HCT116 (cell line): ENCODE measurements at regions not wholly inside any gene's neighbourhood (a gene's known extent, or its start where the extent isn't known, plus 50 kb on each side); places are given as distances from the start of the nearest gene placed in this dataset.

Source experiments
- ATAC-seq: fragments of 200-7000 bp; cut with Tn5 transposase; 2 replicates; pipeline ENCODE4 v1.9.1; 2020; ENCODE audit warnings: mild to moderate bottlenecking, moderate library complexity
- BruUV-seq: library from RNA; stranded (reverse); fragments of 400-500 nt; replicated peaks from 2 replicates; lab custom pipeline; 2021; lab: Mats Ljungman, UMichigan
- CTCF ChIA-PET: fragments of 300-600 bp; sonication (Branson Sonifier 250); formaldehyde crosslinking; loops from one replicate; lab custom pipeline; 2021; ENCODE audit warnings: antibody characterized with exemption; lab: Charles Lee
- POLR2A ChIA-PET: fragments of 300-600, 350-600 bp; sonication (Branson Sonifier 250); formaldehyde crosslinking; loops from one replicate; lab custom pipeline; 2021; ENCODE audit warnings: antibody characterized with exemption; lab: Charles Lee
- RAD21 ChIA-PET, 2 experiments: fragments of 300-600 bp; sonication (Branson Sonifier 250); formaldehyde crosslinking; loops; one replicate each; lab custom pipeline; 2023; ENCODE audit warnings: low total read pairs in 2 of 2; ENCODE audit not compliant: uncharacterized antibody in 2 of 2, unreplicated experiment in 2 of 2, low non-redundant PET in 1 of 2; lab: Charles Lee
- DNase-seq: peaks from one replicate; pipeline ENCODE4 v3.0.0-alpha.2; 2010; ENCODE audit warnings: low read depth, low spot score
- H2AFZ ChIP-seq: fragments of 200-600 bp; shearing (Covaris generic), sonication (generic); 2 replicates; pipeline ENCODE4 v1.6.1; 2017; ENCODE audit warnings: low read depth, mixed run types, mixed read lengths, antibody characterized with exemption, low read length; ENCODE audit not compliant: poor library complexity, severe bottlenecking
- H3K27ac ChIP-seq: 2 replicates; pipeline ENCODE4 v1.5.1; 2012; ENCODE audit warnings: low read depth, low read length
- H3K27me3 ChIP-seq: fragments of 200-600 bp; sonication (generic); 2 replicates; pipeline ENCODE4 v1.6.1; 2016; ENCODE audit warnings: mixed run types, low read length, mixed read lengths; ENCODE audit not compliant: insufficient read depth
- H3K36me3 ChIP-seq, 2 experiments: fragments of 200-500 bp in 1 of 2; fragments of 200-600 bp in 1 of 2; sonication (Bioruptor generic) in 1 of 2; sonication (generic) in 1 of 2; 2 replicates each; pipeline versions ENCODE4 v1.5.1 to v1.6.1; 2014 to 2016; ENCODE audit warnings: low read length in 2 of 2, inconsistent platforms in 1 of 2, mixed read lengths in 1 of 2, mixed run types in 1 of 2; ENCODE audit not compliant: insufficient read depth in 2 of 2, control insufficient read depth in 1 of 2
- H3K4me1 ChIP-seq, 2 experiments: fragments of 200-600 bp in 1 of 2; sonication (generic) in 1 of 2; 2 replicates each; pipeline versions ENCODE4 v1.5.1 to v1.6.1; 2012 to 2017; ENCODE audit warnings: low read length in 2 of 2, inconsistent platforms in 1 of 2, mild to moderate bottlenecking in 1 of 2, mixed read lengths in 1 of 2, mixed run types in 1 of 2, moderate library complexity in 1 of 2; ENCODE audit not compliant: insufficient read depth in 2 of 2, control insufficient read depth in 1 of 2
- H3K4me2 ChIP-seq: fragments of 200-600 bp; sonication (generic); 2 replicates; pipeline ENCODE4 v1.6.1; 2017; ENCODE audit warnings: mixed run types, low read length, mixed read lengths
- H3K4me3 ChIP-seq, 2 experiments: fragments of 200-600 bp in 1 of 2; sonication (generic) in 1 of 2; replicated peaks in 1 of 2; 2 replicates each; pipeline ENCODE4 v1.5.1; 2011 to 2016; ENCODE audit warnings: low read length in 2 of 2, control low read depth in 1 of 2, low read depth in 1 of 2, mild to moderate bottlenecking in 1 of 2, mixed read lengths in 1 of 2, mixed run types in 1 of 2
- H3K79me2 ChIP-seq: fragments of 200-600 bp; sonication (generic); 2 replicates; pipeline ENCODE4 v1.6.1; 2017; ENCODE audit warnings: mild to moderate bottlenecking, mixed run types, low read length, moderate library complexity, mixed read lengths; ENCODE audit not compliant: insufficient read depth
- H3K9ac ChIP-seq: fragments of 200-600 bp; sonication (generic); 2 replicates; pipeline ENCODE4 v1.6.1; 2016; ENCODE audit warnings: low read length, mixed read lengths
- H3K9me2 ChIP-seq: fragments of 200-600 bp; sonication (generic), shearing (Covaris generic); 2 replicates; pipeline ENCODE4 v1.6.1; 2017; ENCODE audit warnings: mixed run types, mild to moderate bottlenecking, moderate library complexity; ENCODE audit not compliant: insufficient read depth
- H3K9me3 ChIP-seq, 2 experiments: fragments of 200-500 bp in 1 of 2; fragments of 200-600 bp in 1 of 2; sonication (Bioruptor generic) in 1 of 2; sonication (generic) in 1 of 2; 2 replicates each; pipeline ENCODE4 v1.6.1; 2014 to 2017; ENCODE audit warnings: low read length in 2 of 2, mixed read lengths in 2 of 2, inconsistent platforms in 1 of 2, low read depth in 1 of 2, mild to moderate bottlenecking in 1 of 2, mixed run types in 1 of 2, moderate library complexity in 1 of 2; ENCODE audit not compliant: control insufficient read depth in 1 of 2, insufficient read depth in 1 of 2
- H4K20me1 ChIP-seq: fragments of 200-600 bp; sonication (generic), shearing (Covaris generic); 2 replicates; pipeline ENCODE4 v1.6.1; 2017; ENCODE audit warnings: mixed run types, mild to moderate bottlenecking, moderate library complexity; ENCODE audit not compliant: insufficient read depth
- CBX3 ChIP-seq: IDR thresholded peaks from 2 replicates; pipeline ENCODE4 v1.6.1; 2012; ENCODE audit warnings: low read depth
- CEBPB ChIP-seq: IDR thresholded peaks from 2 replicates; pipeline ENCODE4 v1.6.1; 2012; ENCODE audit warnings: low read depth
- EZH2 ChIP-seq: fragments of 200-600 bp; sonication (generic); IDR thresholded peaks from 2 replicates; pipeline ENCODE4 v1.6.1; 2017; ENCODE audit warnings: antibody characterized with exemption, mixed run types
- FOSL1 ChIP-seq: IDR thresholded peaks from 2 replicates; pipeline ENCODE4 v1.6.1; 2012; ENCODE audit warnings: low read depth
- JUND ChIP-seq: IDR thresholded peaks from 2 replicates; pipeline ENCODE4 v1.6.1; 2012
- POLR2A ChIP-seq: IDR thresholded peaks from 2 replicates; pipeline ENCODE4 v1.7.0; 2011; ENCODE audit warnings: borderline replicate concordance; ENCODE audit not compliant: insufficient read depth, insufficient read length; ENCODE audit errors: extremely low read depth
- POLR2AphosphoS5 ChIP-seq: IDR thresholded peaks from 2 replicates; pipeline ENCODE4 v1.6.1; 2011; ENCODE audit warnings: mild to moderate bottlenecking, low read depth, low read length, moderate library complexity
- RAD21 ChIP-seq: IDR thresholded peaks from 2 replicates; pipeline ENCODE4 v1.6.1; 2012; ENCODE audit warnings: low read depth, mild to moderate bottlenecking
- SIN3A ChIP-seq: IDR thresholded peaks from 2 replicates; pipeline ENCODE4 v1.6.1; 2012; ENCODE audit warnings: low read depth
- SP1 ChIP-seq: IDR thresholded peaks from 2 replicates; pipeline ENCODE4 v1.6.1; 2012; ENCODE audit warnings: low read depth
- SRF ChIP-seq: IDR thresholded peaks from 2 replicates; pipeline ENCODE4 v1.6.1; 2012; ENCODE audit warnings: low read depth
- YY1 ChIP-seq: IDR thresholded peaks from 2 replicates; pipeline ENCODE4 v1.6.1; 2011; ENCODE audit warnings: low read length, low read depth, moderate library complexity, mild to moderate bottlenecking; ENCODE audit not compliant: insufficient replicate concordance; ENCODE audit errors: extremely low read depth
- ZNF274 ChIP-seq: fragments of 200-500 bp; sonication (Bioruptor generic); IDR thresholded peaks from 2 replicates; pipeline ENCODE4 v1.6.1; 2014; ENCODE audit warnings: mild to moderate bottlenecking, low read depth, low read length, inconsistent platforms
- intact Hi-C: fragments of 100-400 bp; cut with micrococcal nuclease; formaldehyde crosslinking; loops from 2 replicates; pipeline ENCODE4 v1.10.0; 2022
- TF ChIP-seq, protein P1 (sequence below), 3 experiments: fragments of 200-600 bp in 1 of 3; sonication (generic) in 1 of 3; IDR thresholded peaks in 2 of 3; conservative IDR thresholded peaks in 1 of 3; 2 replicates each; pipeline ENCODE4 v1.5.1; 2012 to 2017; ENCODE audit warnings: low read depth in 2 of 3, low read length in 2 of 3, antibody characterized with exemption in 1 of 3, borderline replicate concordance in 1 of 3, control low read depth in 1 of 3, mild to moderate bottlenecking in 1 of 3, mixed read lengths in 1 of 3, mixed run types in 1 of 3, moderate library complexity in 1 of 3; ENCODE audit not compliant: insufficient read depth in 1 of 3
- TF ChIP-seq, protein P2 (sequence below): IDR thresholded peaks from 2 replicates; pipeline ENCODE4 v1.6.1; 2012; ENCODE audit warnings: low read depth
- TF ChIP-seq, protein P3 (sequence below): IDR thresholded peaks from 2 replicates; pipeline ENCODE4 v1.6.1; 2011; ENCODE audit warnings: mild to moderate bottlenecking, low read length, moderate library complexity; ENCODE audit not compliant: insufficient replicate concordance; ENCODE audit errors: extremely low read depth
- TF ChIP-seq, protein P4 (sequence below): IDR thresholded peaks from 2 replicates; pipeline ENCODE4 v1.6.1; 2012
- TF ChIP-seq, protein P5 (sequence below): IDR thresholded peaks from 2 replicates; pipeline ENCODE4 v1.6.1; 2012

DNA sequence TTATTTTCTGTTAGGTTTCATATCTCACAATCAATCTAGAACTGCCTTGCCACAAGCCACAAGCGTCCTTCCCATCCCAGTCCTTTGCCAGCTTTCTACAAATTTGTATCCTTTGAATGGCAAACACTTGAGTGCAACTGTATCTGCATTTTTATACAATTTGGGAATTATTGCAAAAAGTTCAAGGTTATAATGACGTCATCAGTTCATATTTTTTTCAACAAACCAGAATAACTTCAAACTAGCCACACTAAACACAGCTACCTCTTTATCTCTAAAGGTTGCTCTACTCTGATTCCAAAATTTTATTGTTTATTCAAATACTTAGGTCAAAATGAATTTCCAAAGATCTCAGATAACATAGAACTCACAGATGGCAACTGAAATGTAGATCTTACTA is 877.1 kb downstream of the TMEM182 start:
- H3K4me3 ChIP-seq: no peak overlapping the region
- H3K79me2 ChIP-seq: no peaks in the 10 kb centered on the region
- RAD21 ChIA-PET: no interaction called here
- no peaks in the 10 kb centered on the region for H3K36me3 ChIP-seq
- POLR2A ChIA-PET: no interaction called here
- CTCF ChIA-PET: no interaction called here
- intact Hi-C loops: no loop called here
- H3K9ac ChIP-seq: no peak overlapping the region
- no peak for TF ChIP-seq SRF
- no peak for TF ChIP-seq YY1
- TF ChIP-seq POLR2AphosphoS5: no peak
- TF ChIP-seq EZH2: no peak
- TF ChIP-seq SP1: no peak
- TF ChIP-seq, protein P1, sequence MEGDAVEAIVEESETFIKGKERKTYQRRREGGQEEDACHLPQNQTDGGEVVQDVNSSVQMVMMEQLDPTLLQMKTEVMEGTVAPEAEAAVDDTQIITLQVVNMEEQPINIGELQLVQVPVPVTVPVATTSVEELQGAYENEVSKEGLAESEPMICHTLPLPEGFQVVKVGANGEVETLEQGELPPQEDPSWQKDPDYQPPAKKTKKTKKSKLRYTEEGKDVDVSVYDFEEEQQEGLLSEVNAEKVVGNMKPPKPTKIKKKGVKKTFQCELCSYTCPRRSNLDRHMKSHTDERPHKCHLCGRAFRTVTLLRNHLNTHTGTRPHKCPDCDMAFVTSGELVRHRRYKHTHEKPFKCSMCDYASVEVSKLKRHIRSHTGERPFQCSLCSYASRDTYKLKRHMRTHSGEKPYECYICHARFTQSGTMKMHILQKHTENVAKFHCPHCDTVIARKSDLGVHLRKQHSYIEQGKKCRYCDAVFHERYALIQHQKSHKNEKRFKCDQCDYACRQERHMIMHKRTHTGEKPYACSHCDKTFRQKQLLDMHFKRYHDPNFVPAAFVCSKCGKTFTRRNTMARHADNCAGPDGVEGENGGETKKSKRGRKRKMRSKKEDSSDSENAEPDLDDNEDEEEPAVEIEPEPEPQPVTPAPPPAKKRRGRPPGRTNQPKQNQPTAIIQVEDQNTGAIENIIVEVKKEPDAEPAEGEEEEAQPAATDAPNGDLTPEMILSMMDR (IDR thresholded peaks at IDR 0.05 in 2 of 3, conservative IDR thresholded peaks at IDR 0.05 in 1 of 3; ENCODE audit: borderline replicate concordance in 1 of 3, insufficient read depth in 1 of 3, low read depth in 2 of 3, low read length in 2 of 3): no peak
- TF ChIP-seq, protein P2, sequence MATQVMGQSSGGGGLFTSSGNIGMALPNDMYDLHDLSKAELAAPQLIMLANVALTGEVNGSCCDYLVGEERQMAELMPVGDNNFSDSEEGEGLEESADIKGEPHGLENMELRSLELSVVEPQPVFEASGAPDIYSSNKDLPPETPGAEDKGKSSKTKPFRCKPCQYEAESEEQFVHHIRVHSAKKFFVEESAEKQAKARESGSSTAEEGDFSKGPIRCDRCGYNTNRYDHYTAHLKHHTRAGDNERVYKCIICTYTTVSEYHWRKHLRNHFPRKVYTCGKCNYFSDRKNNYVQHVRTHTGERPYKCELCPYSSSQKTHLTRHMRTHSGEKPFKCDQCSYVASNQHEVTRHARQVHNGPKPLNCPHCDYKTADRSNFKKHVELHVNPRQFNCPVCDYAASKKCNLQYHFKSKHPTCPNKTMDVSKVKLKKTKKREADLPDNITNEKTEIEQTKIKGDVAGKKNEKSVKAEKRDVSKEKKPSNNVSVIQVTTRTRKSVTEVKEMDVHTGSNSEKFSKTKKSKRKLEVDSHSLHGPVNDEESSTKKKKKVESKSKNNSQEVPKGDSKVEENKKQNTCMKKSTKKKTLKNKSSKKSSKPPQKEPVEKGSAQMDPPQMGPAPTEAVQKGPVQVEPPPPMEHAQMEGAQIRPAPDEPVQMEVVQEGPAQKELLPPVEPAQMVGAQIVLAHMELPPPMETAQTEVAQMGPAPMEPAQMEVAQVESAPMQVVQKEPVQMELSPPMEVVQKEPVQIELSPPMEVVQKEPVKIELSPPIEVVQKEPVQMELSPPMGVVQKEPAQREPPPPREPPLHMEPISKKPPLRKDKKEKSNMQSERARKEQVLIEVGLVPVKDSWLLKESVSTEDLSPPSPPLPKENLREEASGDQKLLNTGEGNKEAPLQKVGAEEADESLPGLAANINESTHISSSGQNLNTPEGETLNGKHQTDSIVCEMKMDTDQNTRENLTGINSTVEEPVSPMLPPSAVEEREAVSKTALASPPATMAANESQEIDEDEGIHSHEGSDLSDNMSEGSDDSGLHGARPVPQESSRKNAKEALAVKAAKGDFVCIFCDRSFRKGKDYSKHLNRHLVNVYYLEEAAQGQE: no peak
- TF ChIP-seq SIN3A: no peak
- no peak for TF ChIP-seq POLR2A
- no peak for TF ChIP-seq JUND
- no peak for TF ChIP-seq FOSL1
- TF ChIP-seq, protein P3, sequence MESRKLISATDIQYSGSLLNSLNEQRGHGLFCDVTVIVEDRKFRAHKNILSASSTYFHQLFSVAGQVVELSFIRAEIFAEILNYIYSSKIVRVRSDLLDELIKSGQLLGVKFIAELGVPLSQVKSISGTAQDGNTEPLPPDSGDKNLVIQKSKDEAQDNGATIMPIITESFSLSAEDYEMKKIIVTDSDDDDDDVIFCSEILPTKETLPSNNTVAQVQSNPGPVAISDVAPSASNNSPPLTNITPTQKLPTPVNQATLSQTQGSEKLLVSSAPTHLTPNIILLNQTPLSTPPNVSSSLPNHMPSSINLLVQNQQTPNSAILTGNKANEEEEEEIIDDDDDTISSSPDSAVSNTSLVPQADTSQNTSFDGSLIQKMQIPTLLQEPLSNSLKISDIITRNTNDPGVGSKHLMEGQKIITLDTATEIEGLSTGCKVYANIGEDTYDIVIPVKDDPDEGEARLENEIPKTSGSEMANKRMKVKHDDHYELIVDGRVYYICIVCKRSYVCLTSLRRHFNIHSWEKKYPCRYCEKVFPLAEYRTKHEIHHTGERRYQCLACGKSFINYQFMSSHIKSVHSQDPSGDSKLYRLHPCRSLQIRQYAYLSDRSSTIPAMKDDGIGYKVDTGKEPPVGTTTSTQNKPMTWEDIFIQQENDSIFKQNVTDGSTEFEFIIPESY: no peak
- TF ChIP-seq CBX3: no peak
- TF ChIP-seq, protein P4, sequence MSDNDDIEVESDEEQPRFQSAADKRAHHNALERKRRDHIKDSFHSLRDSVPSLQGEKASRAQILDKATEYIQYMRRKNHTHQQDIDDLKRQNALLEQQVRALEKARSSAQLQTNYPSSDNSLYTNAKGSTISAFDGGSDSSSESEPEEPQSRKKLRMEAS: no peak
- TF ChIP-seq, protein P5, sequence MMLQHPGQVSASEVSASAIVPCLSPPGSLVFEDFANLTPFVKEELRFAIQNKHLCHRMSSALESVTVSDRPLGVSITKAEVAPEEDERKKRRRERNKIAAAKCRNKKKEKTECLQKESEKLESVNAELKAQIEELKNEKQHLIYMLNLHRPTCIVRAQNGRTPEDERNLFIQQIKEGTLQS: no peak
- no peak for TF ChIP-seq RAD21
- TF ChIP-seq ZNF274: no peak
- TF ChIP-seq CEBPB: no peak
- no peak overlapping the region for H3K27ac ChIP-seq
- BruUV-seq: no TSS peak
- H3K27me3 ChIP-seq: no peaks in the 10 kb centered on the region
- H3K4me2 ChIP-seq: no peak overlapping the region
- no peaks in the 10 kb centered on the region for H4K20me1 ChIP-seq
- no peaks in the 10 kb centered on the region for H3K4me1 ChIP-seq
- peaks cover 11 to 36% of the 10 kb centered on the region in 2 experiments; a peak in 3 of 4 replicates for H3K9me3 ChIP-seq
- H3K9me2 ChIP-seq: no peaks in the 10 kb centered on the region
- DNase-seq (no peak), ATAC-seq (no peak)
- H2AFZ ChIP-seq: no peak overlapping the region
